ENCODE measurements at regions not wholly inside any gene's neighbourhood (a gene's known extent, or its start where the extent isn't known, plus 50 kb on each side); places are given as distances from the start of the nearest gene placed in this dataset.
A peak's percentile ranks its signal among the peaks of the same experiment; 100 is the strongest.

- DNase-seq: no peak
- Histone ChIP-seq H3K9me3 (no peaks in the 10 kb centered on the region), H3K36me3 (no peaks in the 10 kb centered on the region), H3K27ac (no peak overlapping the region), H3K4me1 (peaks cover 0 to 34% (median 24%) of the 10 kb centered on the region in 4 donors), H3K4me3 (no peak overlapping the region), H3K27me3 (no peaks in the 10 kb centered on the region)
- TF ChIP-seq CTCF (IDR thresholded peaks at IDR 0.05): peak; percentile 77 to 87 (median 81)
- no peak for TF ChIP-seq POLR2AphosphoS5 (IDR thresholded peaks at IDR 0.05)
- intact Hi-C loops (cut with DNase I): loop anchor here (1.0 to 10.0 kb wide), 5 partner anchors 114 to 487 kb away; no protein-coding TSS in a partner anchor
- 20 to 21% methylated on average over 8 of the region's 8 CpGs for WGBS, 2 donors
Measured at GRCh38 chr1:66446261-66447001, 87.5 kb upstream of the SGIP1 start.

GRCh38 chr1:66450043-66450514 lies 83.9 kb upstream of the SGIP1 start:
- Histone ChIP-seq H3K27ac (peak overlapping the region; percentile 64 to 71 (median 68)), H3K27me3 (no peaks in the 10 kb centered on the region), H3K4me3 (no peak overlapping the region), H3K9me3 (no peaks in the 10 kb centered on the region), H3K36me3 (no peaks in the 10 kb centered on the region), H3K4me1 (peaks cover 0 to 35% (median 24%) of the 10 kb centered on the region in 4 donors)
- WGBS, 2 donors: 67 to 74% methylated on average over 3 of the region's 3 CpGs
- intact Hi-C loops (cut with DNase I): no loop called here
- TF ChIP-seq CTCF (IDR thresholded peaks at IDR 0.05) (no peak), EP300 (IDR thresholded peaks at IDR 0.05) (peak; percentile 20 to 70 (median 28)), POLR2A (IDR thresholded peaks at IDR 0.05) (no peak), POLR2AphosphoS5 (IDR thresholded peaks at IDR 0.05) (peak; percentile 31 to 76 (median 47))
- no peak for DNase-seq

GRCh38 chr1:66450847-66451246 lies 83.1 kb upstream of the SGIP1 start:
- Histone ChIP-seq H3K27ac (peak overlapping the region; percentile 38 to 71 (median 66)), H3K27me3 (no peaks in the 10 kb centered on the region), H3K36me3 (no peaks in the 10 kb centered on the region), H3K4me1 (peaks cover 0 to 28% (median 18%) of the 10 kb centered on the region in 4 donors), H3K9me3 (no peaks in the 10 kb centered on the region), H3K4me3 (no peak overlapping the region)
- 60 to 86% methylated on average over 1 of the region's 1 CpG for WGBS, 2 donors
- intact Hi-C loops (cut with DNase I): no loop called here
- DNase-seq: no peak
- TF ChIP-seq CTCF (IDR thresholded peaks at IDR 0.05): no peak
- TF ChIP-seq EP300 (IDR thresholded peaks at IDR 0.05): no peak
- TF ChIP-seq POLR2AphosphoS5 (IDR thresholded peaks at IDR 0.05): no peak
- no peak for TF ChIP-seq POLR2A (IDR thresholded peaks at IDR 0.05)

GRCh38 chr1:66452162-66452561 lies 81.8 kb upstream of the SGIP1 start:
- no peak for DNase-seq
- Histone ChIP-seq H3K27me3 (no peaks in the 10 kb centered on the region), H3K9me3 (no peaks in the 10 kb centered on the region), H3K27ac (no peak overlapping the region), H3K36me3 (no peaks in the 10 kb centered on the region), H3K4me1 (peaks cover 0 to 24% (median 16%) of the 10 kb centered on the region in 4 donors), H3K4me3 (no peak overlapping the region)
- TF ChIP-seq CTCF (IDR thresholded peaks at IDR 0.05): no peak
- no peak for TF ChIP-seq EP300 (IDR thresholded peaks at IDR 0.05)
- TF ChIP-seq POLR2A (IDR thresholded peaks at IDR 0.05): no peak
- TF ChIP-seq POLR2AphosphoS5 (IDR thresholded peaks at IDR 0.05): no peak
- 10 to 68% methylated on average over 1 of the region's 1 CpG for WGBS, 2 donors
- intact Hi-C loops (cut with DNase I): no loop called here

Measured in sigmoid colon (tissue), 6 donors.